ENCODE measurements at regions not wholly inside any gene's neighbourhood (a gene's known extent, or its start where the extent isn't known, plus 50 kb on each side); places are given as distances from the start of the nearest gene placed in this dataset.

DNA sequence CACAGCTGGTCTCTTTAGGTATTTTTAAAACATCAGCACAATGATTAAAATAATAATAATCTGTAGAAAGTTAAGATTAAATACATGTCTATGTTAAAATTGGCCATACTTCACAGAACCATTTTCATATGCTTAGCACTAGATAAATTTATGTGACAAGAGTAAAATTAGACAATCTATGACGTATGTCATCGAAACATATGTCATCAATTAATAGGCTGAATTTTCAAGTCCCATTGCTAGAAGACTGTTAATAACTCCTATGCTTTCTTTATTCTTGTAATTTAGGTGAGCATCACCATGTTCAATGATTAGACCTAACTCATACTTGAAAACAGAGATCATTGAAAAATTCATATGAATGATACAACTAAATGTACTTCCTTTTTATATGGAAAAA is 593.3 kb upstream of the KCNMB2 start:
- DNase-seq (ENCODE audit: low spot score), result no peak

DNA sequence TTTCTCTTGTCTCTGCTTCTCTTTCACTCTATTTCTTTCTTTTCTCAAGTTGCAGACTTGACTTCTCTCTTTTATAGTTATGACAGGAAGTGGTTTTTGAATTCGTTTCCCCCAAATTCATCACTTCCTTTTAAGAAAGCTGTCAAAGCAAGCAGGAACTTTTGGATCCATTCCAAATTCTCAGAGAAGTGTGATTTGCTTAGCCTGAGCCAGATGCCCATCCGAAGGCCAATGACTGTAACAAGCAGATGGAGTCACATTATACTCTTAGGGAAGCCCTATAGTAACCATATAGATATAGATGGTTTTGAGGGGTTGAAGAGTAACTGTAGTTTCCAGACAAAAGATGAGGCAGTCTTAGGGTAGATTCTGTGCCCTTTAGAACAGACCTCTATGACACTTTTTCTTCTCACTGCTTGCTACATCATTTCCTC is 592.0 kb upstream of the KCNMB2 start:
- no peak for DNase-seq (ENCODE audit: low spot score)

DNA sequence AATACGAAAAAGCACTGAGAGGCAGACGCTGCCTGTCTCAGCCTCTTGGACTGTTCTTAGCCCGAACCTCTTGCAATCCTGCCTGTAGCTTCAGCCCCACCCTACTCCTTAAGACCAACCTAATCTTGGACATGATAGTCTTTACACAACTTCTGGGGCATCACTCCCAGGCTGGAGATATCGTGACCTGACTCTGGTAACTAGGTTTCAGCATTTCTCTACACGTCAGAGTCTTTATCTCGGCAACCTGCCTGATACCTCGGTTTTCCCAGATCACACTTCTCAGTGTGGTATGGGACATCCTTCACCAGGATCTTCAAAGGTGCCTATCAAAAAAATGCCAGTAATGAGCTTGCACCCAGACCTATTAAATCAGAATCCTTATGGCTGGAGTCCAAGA is 590.2 kb upstream of the KCNMB2 start:
- no peak for DNase-seq (ENCODE audit: low spot score)

GRCh38 chr3:177946497-177946896 is 589.7 kb upstream of the KCNMB2 start:
- no peak for DNase-seq (ENCODE audit: low spot score)

GRCh38 chr3:177946936-177947335 is 589.3 kb upstream of the KCNMB2 start:
- no peak for DNase-seq (ENCODE audit: low spot score)

- no peak for DNase-seq (ENCODE audit: low spot score)
Measured at GRCh38 chr3:177947901-177948300, 588.3 kb upstream of the KCNMB2 start.

- DNase-seq (ENCODE audit: low spot score), result no peak
Measured at GRCh38 chr3:177948716-177949425, 587.4 kb upstream of the KCNMB2 start.

DNA sequence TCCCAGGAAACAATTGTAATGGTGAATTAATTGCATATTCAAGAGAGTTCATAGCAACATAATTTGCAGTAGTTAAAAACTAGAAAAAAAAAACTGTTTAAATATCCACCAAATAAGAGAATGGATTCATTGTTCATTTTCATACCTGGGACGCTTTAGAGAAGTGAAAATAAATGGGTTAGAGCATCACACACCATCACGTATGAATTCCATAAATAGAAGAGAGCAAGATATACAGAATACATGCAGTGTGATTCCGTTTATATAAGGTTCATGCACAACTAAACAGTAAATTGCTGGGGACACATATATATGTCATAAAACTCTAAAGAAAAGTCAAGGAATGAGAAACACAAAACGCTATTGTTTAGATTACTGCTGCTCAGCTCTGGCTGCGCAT is 577.0 kb upstream of the KCNMB2 start:
- DNase-seq (ENCODE audit: low spot score), result no peak

DNA sequence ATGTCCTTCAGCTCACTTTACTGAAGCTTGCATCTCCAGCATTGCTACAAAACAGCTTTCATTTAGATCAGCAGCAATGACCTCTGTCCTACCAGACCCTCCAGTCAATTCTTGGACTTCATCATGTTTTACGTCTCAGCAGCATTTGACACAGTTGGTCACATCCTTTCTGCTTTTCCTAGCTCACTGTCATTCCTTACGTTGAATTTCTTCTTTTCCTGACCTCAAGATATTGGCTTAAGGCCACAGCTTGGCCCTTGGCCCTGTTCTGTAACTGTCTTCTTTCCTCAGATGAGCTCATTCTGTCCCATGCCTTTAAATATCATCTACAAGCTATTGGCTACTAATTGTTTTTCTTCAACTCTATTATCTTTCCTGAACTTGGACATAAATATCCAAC is 576.2 kb upstream of the KCNMB2 start:
- no peak for DNase-seq (ENCODE audit: low spot score)

DNA sequence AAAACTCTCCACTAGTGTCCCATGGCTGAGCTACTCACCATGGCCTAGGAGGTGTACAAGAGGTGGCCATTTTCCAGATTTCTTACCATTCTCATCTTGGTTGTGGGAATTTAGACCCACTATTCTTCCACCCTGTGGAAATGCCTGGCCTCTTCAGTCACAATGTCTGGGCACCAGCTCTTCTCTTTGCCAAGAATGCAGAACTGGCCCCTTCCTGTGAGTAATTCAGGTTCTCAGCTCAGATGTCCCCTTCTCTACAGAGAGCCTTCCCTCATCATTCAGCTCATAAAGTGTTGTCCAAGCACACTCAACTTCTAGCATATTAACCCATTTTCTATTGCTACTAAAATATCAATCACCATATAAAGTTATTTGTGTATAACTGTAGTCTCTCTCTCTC is 575.5 kb upstream of the KCNMB2 start:
- no peak for DNase-seq (ENCODE audit: low spot score)

GRCh38 chr3:177961784-177962183 is 574.5 kb upstream of the KCNMB2 start:
- no peak for DNase-seq (ENCODE audit: low spot score)

DNA sequence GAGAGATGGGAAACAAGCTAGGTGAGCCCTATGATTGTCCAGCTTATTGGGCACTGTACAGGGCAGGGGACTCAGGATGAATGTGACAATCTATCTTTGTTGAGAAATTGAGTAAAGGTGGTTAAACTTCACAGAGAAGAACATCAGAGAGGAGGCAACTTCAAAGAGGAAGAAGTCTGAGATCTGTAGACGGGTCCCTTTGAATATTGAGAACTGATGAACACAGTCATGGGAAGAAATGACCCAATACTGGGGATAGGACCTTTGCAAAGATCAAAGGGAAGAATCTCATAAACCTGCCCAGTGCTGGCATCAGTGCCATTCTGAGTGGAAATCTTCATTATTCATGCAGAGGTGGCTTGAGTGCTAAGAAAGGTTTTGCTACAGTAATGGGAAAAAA is 569.7 kb upstream of the KCNMB2 start:
- no peak for DNase-seq (ENCODE audit: low spot score)

GRCh38 chr3:177968891-177969290 is 567.3 kb upstream of the KCNMB2 start:
- no peak for DNase-seq (ENCODE audit: low spot score)

GRCh38 chr3:177973241-177973840 is 562.9 kb upstream of the KCNMB2 start:
- DNase-seq (ENCODE audit: low spot score), result no peak

- DNase-seq (ENCODE audit: low spot score), result no peak
Measured at GRCh38 chr3:177976241-177976640, 560.0 kb upstream of the KCNMB2 start.

DNA sequence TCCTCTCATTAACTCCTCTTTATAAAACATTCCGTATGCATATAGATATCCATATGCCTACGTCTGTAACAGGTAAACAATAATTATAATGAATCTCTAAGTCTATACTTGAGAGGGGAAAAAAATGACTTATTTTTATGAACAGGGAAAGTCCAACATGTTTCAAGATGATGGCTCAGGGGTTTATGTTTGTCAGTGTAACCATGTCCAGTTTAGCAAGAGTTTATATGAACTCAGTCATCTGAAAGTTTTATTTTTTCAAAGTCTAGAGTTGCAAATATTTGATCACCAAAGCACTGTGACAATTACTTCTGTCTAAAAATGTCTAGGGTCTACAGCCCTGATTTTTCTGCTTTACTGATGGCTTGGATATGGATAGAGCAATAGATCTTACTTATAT is 559.4 kb upstream of the KCNMB2 start:
- DNase-seq (ENCODE audit: low spot score), result no peak

DNA sequence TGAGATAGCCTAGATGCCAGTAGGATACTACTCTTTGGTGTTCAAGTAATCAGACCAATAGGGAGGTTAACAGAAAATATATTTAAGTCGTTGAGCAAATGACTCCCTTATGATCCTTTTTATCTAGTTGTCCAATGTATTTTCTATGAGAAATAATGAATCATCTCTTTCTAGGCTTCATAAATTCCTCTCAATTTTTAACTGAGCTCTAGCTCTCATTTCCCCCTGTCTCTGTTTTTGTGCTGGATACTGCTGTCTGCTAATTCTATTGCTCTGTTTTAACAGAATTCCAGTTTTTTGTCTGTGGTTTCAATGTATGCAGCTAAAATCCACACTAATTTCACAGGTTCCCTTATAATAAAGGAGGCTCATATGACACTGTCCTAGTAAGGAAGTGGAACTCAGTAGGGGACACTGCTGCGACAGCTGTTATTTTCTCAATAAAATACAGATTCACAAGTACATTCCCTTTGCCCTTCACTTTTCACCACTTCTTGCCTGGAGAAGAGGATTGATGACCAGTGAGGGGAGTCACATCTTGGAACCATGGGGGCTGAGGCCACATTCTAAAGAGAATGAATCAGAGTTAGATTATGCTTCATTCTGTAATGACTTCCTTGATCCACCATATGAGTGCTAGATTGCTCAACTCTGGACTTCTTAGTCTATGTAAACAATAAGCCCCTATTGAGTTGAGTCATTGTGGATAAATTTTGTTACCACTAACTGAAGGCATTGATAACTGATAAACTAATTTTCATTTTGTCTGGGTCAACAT is 558.7 kb upstream of the KCNMB2 start:
- DNase-seq (ENCODE audit: low spot score), result no peak

DNA sequence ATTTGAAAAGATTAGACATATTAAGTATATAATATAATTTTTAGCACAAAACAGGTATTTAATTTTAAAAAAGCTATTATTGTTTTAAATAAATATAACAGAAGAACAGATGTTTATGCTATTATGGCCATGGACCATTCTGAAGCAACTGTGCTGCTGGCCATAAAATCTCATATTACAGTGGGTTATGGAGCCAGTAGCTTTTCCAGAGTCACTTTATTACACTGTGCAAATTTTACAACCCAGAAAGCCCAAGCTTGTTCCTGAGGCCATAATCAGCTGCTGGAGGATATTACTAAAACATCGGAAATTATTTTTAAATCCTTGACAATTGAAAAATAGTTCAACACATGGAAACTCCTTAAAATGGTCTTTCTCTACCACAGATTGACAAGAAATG is 557.3 kb upstream of the KCNMB2 start:
- DNase-seq (ENCODE audit: low spot score), result no peak

DNA sequence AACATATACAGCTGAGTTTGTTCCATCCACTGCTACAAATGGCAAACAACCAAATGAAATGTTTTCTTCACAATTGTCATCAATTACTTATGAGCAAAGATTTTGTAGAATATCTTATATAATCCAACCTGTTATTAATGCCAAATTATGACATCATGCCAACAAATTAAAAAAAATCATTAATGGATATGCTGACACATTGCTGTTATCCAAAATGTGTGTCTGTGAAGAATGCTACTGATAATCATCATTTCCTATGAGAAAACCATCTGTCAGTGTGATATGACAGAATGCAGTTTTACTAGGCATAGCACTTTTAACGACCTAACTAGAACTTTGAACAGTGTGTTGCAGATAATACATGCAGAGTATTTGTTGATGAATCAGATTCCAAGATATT is 556.5 kb upstream of the KCNMB2 start:
- no peak for DNase-seq (ENCODE audit: low spot score)

GRCh38 chr3:177981576-177981975 is 554.7 kb upstream of the KCNMB2 start:
- no peak for DNase-seq (ENCODE audit: low spot score)

GRCh38 chr3:177982034-177982433 is 554.2 kb upstream of the KCNMB2 start:
- no peak for DNase-seq (ENCODE audit: low spot score)

DNA sequence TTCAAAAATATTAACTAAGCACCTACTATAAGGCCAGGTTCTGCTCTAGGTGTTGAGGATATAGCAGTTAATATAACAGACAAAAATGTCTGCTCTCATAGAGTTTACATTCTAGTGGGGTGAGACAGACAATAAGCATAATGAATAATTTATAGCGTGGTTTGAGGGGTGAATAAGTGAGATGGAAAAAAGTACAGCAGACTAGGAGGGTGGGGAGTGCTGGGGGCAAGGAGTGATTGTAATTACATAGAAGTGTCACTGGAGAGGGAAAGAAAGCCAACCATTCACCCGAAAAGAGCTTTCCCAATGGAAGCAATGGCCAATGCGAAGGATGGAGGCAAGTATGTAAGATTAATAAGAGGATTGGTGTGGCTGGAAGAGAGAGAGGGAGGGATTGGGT is 552.9 kb upstream of the KCNMB2 start:
- no peak for DNase-seq (ENCODE audit: low spot score)

All from iPS-NIHi11 (cell line).